Activated T-cell treated with anti-CD3 and anti-CD28 coated beads, Interleukin-2, amount 50 U/mL, for 72 hours (primary cell): ENCODE measurements at regions not wholly inside any gene's neighbourhood (a gene's known extent, or its start where the extent isn't known, plus 50 kb on each side); places are given as distances from the start of the nearest gene placed in this dataset.
A peak's percentile ranks its signal among the peaks of the same experiment; 100 is the strongest.

Experiments used
- ATAC-seq, 2 donors: fragments of 150-1000 bp; cut with Tn5 transposase; replicated peaks in 1 of 2; 2 replicates each; pipeline ENCODE4 v1.10.0; 2021; ENCODE audit warnings: moderate library complexity in 2 of 2, mild to moderate bottlenecking in 1 of 2
- DNase-seq, 2 donors: peaks; one replicate each; pipeline ENCODE4 v3.0.0; 2021 to 2022; ENCODE audit warnings: mixed read lengths in 1 of 2
- H3K27ac Mint-ChIP-seq: one replicate; pipeline ENCODE4 v1.8.0; 2022; ENCODE audit warnings: mild to moderate bottlenecking, moderate library complexity, mixed read lengths
- H3K27me3 Mint-ChIP-seq: one replicate; pipeline ENCODE4 v1.8.0; 2022; ENCODE audit warnings: low read depth, mixed read lengths
- H3K36me3 Mint-ChIP-seq, 2 donors: one replicate each; pipeline ENCODE4 v1.8.0; 2022; ENCODE audit warnings: mixed read lengths in 2 of 2, mild to moderate bottlenecking in 1 of 2; ENCODE audit not compliant: insufficient read depth in 2 of 2
- H3K4me1 Mint-ChIP-seq: one replicate; pipeline ENCODE4 v1.8.0; 2022; ENCODE audit warnings: low read depth, mixed read lengths
- H3K4me3 Mint-ChIP-seq, 2 donors: one replicate each; pipeline ENCODE4 v1.8.0; 2022; ENCODE audit warnings: mild to moderate bottlenecking in 2 of 2, mixed read lengths in 2 of 2, moderate library complexity in 2 of 2
- H3K9me3 Mint-ChIP-seq, 2 donors: one replicate each; pipeline ENCODE4 v1.8.0; 2022; ENCODE audit warnings: mixed read lengths in 2 of 2

- H3K27me3 Mint-ChIP-seq = no peaks in the 10 kb centered on the region
- peaks cover 6% of the 10 kb centered on the region for H3K4me1 Mint-ChIP-seq
- no peaks in the 10 kb centered on the region for H3K36me3 Mint-ChIP-seq
These were observed 440.1 kb upstream of the TRPC7 start for GRCh38 chr5:136805466-136805865.

GRCh38 chr5:136802383-136802782, 437.0 kb upstream of the TRPC7 start:
- H3K4me1 Mint-ChIP-seq = no peaks in the 10 kb centered on the region
- no peaks in the 10 kb centered on the region for H3K27me3 Mint-ChIP-seq
- ATAC-seq (no peak), DNase-seq (no peak)
- no peaks in the 10 kb centered on the region for H3K36me3 Mint-ChIP-seq
- no peak overlapping the region for H3K4me3 Mint-ChIP-seq
- H3K27ac Mint-ChIP-seq = no peak overlapping the region
- H3K9me3 Mint-ChIP-seq = peaks cover 0 to 3% of the 10 kb centered on the region in 2 donors

More at GRCh38 chr5:136805466-136805865, 440.1 kb upstream of the TRPC7 start:
- Mint-ChIP-seq H3K27ac (no peak overlapping the region), H3K4me3 (no peak overlapping the region), H3K9me3 (peaks cover 2 to 7% of the 10 kb centered on the region in 2 donors)
- ATAC-seq (no peak), DNase-seq (no peak)

- Mint-ChIP-seq H3K36me3 (no peaks in the 10 kb centered on the region), H3K27me3 (no peaks in the 10 kb centered on the region), H3K4me1 (no peaks in the 10 kb centered on the region), H3K4me3 (no peak overlapping the region), H3K9me3 (peaks cover 0 to 2% of the 10 kb centered on the region in 2 donors), H3K27ac (no peak overlapping the region)
- no peak for DNase-seq
- no peak for ATAC-seq
These were observed 434.5 kb upstream of the TRPC7 start for GRCh38 chr5:136799806-136800372.

- Mint-ChIP-seq H3K27me3 (no peaks in the 10 kb centered on the region), H3K36me3 (no peaks in the 10 kb centered on the region), H3K27ac (no peak overlapping the region), H3K4me3 (no peak overlapping the region), H3K9me3 (peaks cover 0 to 3% of the 10 kb centered on the region in 2 donors), H3K4me1 (no peaks in the 10 kb centered on the region)
- DNase-seq (no peak), ATAC-seq (no peak)
These were observed 428.0 kb upstream of the TRPC7 start for GRCh38 chr5:136793300-136793699.

- H3K27ac Mint-ChIP-seq = no peak overlapping the region
- ATAC-seq = no peak
- H3K4me1 Mint-ChIP-seq = no peaks in the 10 kb centered on the region
- no peaks in the 10 kb centered on the region for H3K9me3 Mint-ChIP-seq
- no peaks in the 10 kb centered on the region for H3K36me3 Mint-ChIP-seq
- H3K4me3 Mint-ChIP-seq = no peak overlapping the region
- H3K27me3 Mint-ChIP-seq = no peaks in the 10 kb centered on the region
- DNase-seq = no peak
These were observed 416.1 kb upstream of the TRPC7 start for GRCh38 chr5:136781464-136781863.

- H3K4me1 Mint-ChIP-seq = no peaks in the 10 kb centered on the region
- H3K36me3 Mint-ChIP-seq = no peaks in the 10 kb centered on the region
- no peak overlapping the region for H3K4me3 Mint-ChIP-seq
- no peak for DNase-seq
- H3K9me3 Mint-ChIP-seq = peaks cover 0 to 3% of the 10 kb centered on the region in 2 donors
- ATAC-seq = no peak
- H3K27ac Mint-ChIP-seq = no peak overlapping the region
- no peaks in the 10 kb centered on the region for H3K27me3 Mint-ChIP-seq
These were observed 415.2 kb upstream of the TRPC7 start for GRCh38 chr5:136780518-136780917.

GRCh38 chr5:136776022-136776927, 410.9 kb upstream of the TRPC7 start:
- no peak overlapping the region for H3K4me3 Mint-ChIP-seq
- no peak overlapping the region for H3K27ac Mint-ChIP-seq
- no peaks in the 10 kb centered on the region for H3K27me3 Mint-ChIP-seq
- no peaks in the 10 kb centered on the region for H3K4me1 Mint-ChIP-seq
- peaks cover 0 to 4% of the 10 kb centered on the region in 2 donors for H3K9me3 Mint-ChIP-seq
- no peak for ATAC-seq
- no peak for DNase-seq
- H3K36me3 Mint-ChIP-seq = no peaks in the 10 kb centered on the region

- no peak overlapping the region for H3K4me3 Mint-ChIP-seq
- no peak overlapping the region for H3K27ac Mint-ChIP-seq
- H3K9me3 Mint-ChIP-seq = peaks cover 0 to 4% of the 10 kb centered on the region in 2 donors
- no peak for ATAC-seq
- DNase-seq = no peak
- no peaks in the 10 kb centered on the region for H3K4me1 Mint-ChIP-seq
- H3K27me3 Mint-ChIP-seq = no peaks in the 10 kb centered on the region
- H3K36me3 Mint-ChIP-seq = no peaks in the 10 kb centered on the region
These were observed 407.1 kb upstream of the TRPC7 start for GRCh38 chr5:136772491-136772890.

- Mint-ChIP-seq H3K9me3 (peaks cover 0 to 3% of the 10 kb centered on the region in 2 donors), H3K4me1 (no peaks in the 10 kb centered on the region), H3K27me3 (no peaks in the 10 kb centered on the region), H3K27ac (no peak overlapping the region), H3K36me3 (no peaks in the 10 kb centered on the region), H3K4me3 (no peak overlapping the region)
- DNase-seq (peak; percentile 28 to 47), ATAC-seq (peak in 1 of 2 donors; percentile 37)
These were observed 404.7 kb upstream of the TRPC7 start for GRCh38 chr5:136769900-136770684.

- Mint-ChIP-seq H3K36me3 (no peaks in the 10 kb centered on the region), H3K9me3 (peaks cover 0 to 2% of the 10 kb centered on the region in 2 donors), H3K4me1 (no peaks in the 10 kb centered on the region), H3K27me3 (no peaks in the 10 kb centered on the region), H3K4me3 (no peak overlapping the region), H3K27ac (no peak overlapping the region)
- ATAC-seq (no peak), DNase-seq (no peak)
These were observed 403.7 kb upstream of the TRPC7 start for GRCh38 chr5:136769093-136769492.

GRCh38 chr5:136768457-136768856, 403.1 kb upstream of the TRPC7 start:
- H3K27me3 Mint-ChIP-seq = no peaks in the 10 kb centered on the region
- H3K4me1 Mint-ChIP-seq = no peaks in the 10 kb centered on the region
- DNase-seq (no peak), ATAC-seq (no peak)
- H3K36me3 Mint-ChIP-seq = no peaks in the 10 kb centered on the region
- no peak overlapping the region for H3K27ac Mint-ChIP-seq
- H3K9me3 Mint-ChIP-seq = peaks cover 0 to 2% of the 10 kb centered on the region in 2 donors
- H3K4me3 Mint-ChIP-seq = no peak overlapping the region

- no peaks in the 10 kb centered on the region for H3K36me3 Mint-ChIP-seq
These were observed 401.1 kb upstream of the TRPC7 start for GRCh38 chr5:136766456-136766855.

GRCh38 chr5:136764601-136765000, 399.3 kb upstream of the TRPC7 start:
- Mint-ChIP-seq H3K4me3 (no peak overlapping the region), H3K27me3 (no peaks in the 10 kb centered on the region), H3K36me3 (no peaks in the 10 kb centered on the region), H3K27ac (no peak overlapping the region), H3K9me3 (peaks cover 0 to 2% of the 10 kb centered on the region in 2 donors), H3K4me1 (no peaks in the 10 kb centered on the region)
- DNase-seq = no peak
- no peak for ATAC-seq

More at GRCh38 chr5:136766456-136766855, 401.1 kb upstream of the TRPC7 start:
- no peak overlapping the region for H3K27ac Mint-ChIP-seq
- peaks cover 0 to 2% of the 10 kb centered on the region in 2 donors for H3K9me3 Mint-ChIP-seq
- H3K4me1 Mint-ChIP-seq = no peaks in the 10 kb centered on the region
- H3K4me3 Mint-ChIP-seq = no peak overlapping the region
- ATAC-seq = no peak
- no peaks in the 10 kb centered on the region for H3K27me3 Mint-ChIP-seq
- DNase-seq = no peak
